Keratinocyte (primary cell): ENCODE measurements at regions not wholly inside any gene's neighbourhood (a gene's known extent, or its start where the extent isn't known, plus 50 kb on each side); places are given as distances from the start of the nearest gene placed in this dataset.
A peak's percentile ranks its signal among the peaks of the same experiment; 100 is the strongest.

ENCODE experiments used
- DNase-seq: peaks from one replicate; pipeline ENCODE4 v3.0.0-alpha.2; 2011; ENCODE audit warnings: low read depth, missing footprints, low spot score
- FAIRE-seq: peaks from 2 replicates; lab custom pipeline; 2011; peaks lifted over from hg19 to GRCh38; lab: Jason Lieb, UNC
- H2AFZ ChIP-seq: 2 replicates; pipeline ENCODE4 v1.6.0; 2012; ENCODE audit warnings: low read length, control low read depth, inconsistent platforms; ENCODE audit not compliant: control insufficient read depth
- H3K27ac ChIP-seq: 2 replicates; pipeline ENCODE4 v1.5.1; 2011; ENCODE audit warnings: low read length; ENCODE audit not compliant: control insufficient read depth, insufficient read depth
- H3K27me3 ChIP-seq: 3 replicates; pipeline ENCODE4 v1.6.0; 2011; ENCODE audit warnings: low read length; ENCODE audit not compliant: control insufficient read depth, insufficient read depth; ENCODE audit errors: extremely low read depth
- H3K36me3 ChIP-seq, 2 experiments: 2 replicates in 1 of 2; 3 replicates in 1 of 2; pipeline ENCODE4 v1.5.1; 2011; ENCODE audit warnings: low read length in 2 of 2, mild to moderate bottlenecking in 1 of 2; ENCODE audit not compliant: control insufficient read depth in 2 of 2, insufficient read depth in 2 of 2; ENCODE audit errors: extremely low read depth in 1 of 2
- H3K4me1 ChIP-seq: 3 replicates; pipeline ENCODE4 v1.5.1; 2011; ENCODE audit warnings: low read length; ENCODE audit not compliant: control insufficient read depth, insufficient read depth; ENCODE audit errors: extremely low read depth
- H3K4me2 ChIP-seq: 3 replicates; pipeline ENCODE4 v1.6.0; 2011; ENCODE audit warnings: low read depth, low read length; ENCODE audit not compliant: control insufficient read depth, insufficient read depth; ENCODE audit errors: extremely low read depth
- H3K4me3 ChIP-seq, 3 experiments: fragments of 200-600 bp in 1 of 3; sonication (generic) in 1 of 3; 2 replicates in 2 of 3; 3 replicates in 1 of 3; pipeline ENCODE4 v1.5.1; 2011 to 2016; ENCODE audit warnings: low read length in 3 of 3, mild to moderate bottlenecking in 3 of 3, control low read depth in 2 of 3, inconsistent platforms in 1 of 3, low read depth in 1 of 3, mixed read lengths in 1 of 3, mixed run types in 1 of 3, moderate library complexity in 1 of 3; ENCODE audit not compliant: control insufficient read depth in 2 of 3, insufficient read depth in 2 of 3; ENCODE audit errors: extremely low read depth in 1 of 3
- H3K79me2 ChIP-seq: 2 replicates; pipeline ENCODE4 v1.6.0; 2012; ENCODE audit warnings: low read length; ENCODE audit not compliant: control insufficient read depth, insufficient read depth
- H3K9ac ChIP-seq: 3 replicates; pipeline ENCODE4 v1.6.0; 2011; ENCODE audit warnings: low read length; ENCODE audit not compliant: control insufficient read depth, insufficient read depth; ENCODE audit errors: extremely low read depth
- H3K9me1 ChIP-seq: 3 replicates; pipeline ENCODE4 v1.6.0; 2011; ENCODE audit warnings: low read length; ENCODE audit not compliant: control insufficient read depth, insufficient read depth; ENCODE audit errors: extremely low read depth
- H3K9me3 ChIP-seq: 2 replicates; pipeline ENCODE4 v1.5.1; 2012; ENCODE audit warnings: low read depth, low read length; ENCODE audit not compliant: control insufficient read depth
- H4K20me1 ChIP-seq: 3 replicates; pipeline ENCODE4 v1.6.0; 2011; ENCODE audit warnings: low read length; ENCODE audit not compliant: control insufficient read depth, insufficient read depth; ENCODE audit errors: extremely low read depth
- EZH2 ChIP-seq: IDR thresholded peaks from one replicate; pipeline ENCODE4 v1.6.1; 2012; ENCODE audit warnings: inconsistent platforms, mild to moderate bottlenecking, low read length, moderate library complexity
- dilution Hi-C: fragments of 300-500 bp; cut with MboI; formaldehyde crosslinking; loops from one replicate; pipeline ENCODE4 v1.7.0; 2020; ENCODE audit warnings: low sequenced_read_pairs; ENCODE audit not compliant: extremely low pct_ligation_motif_present
- TF ChIP-seq, protein P1 (sequence below), 3 experiments: IDR thresholded peaks in 1 of 3; conservative IDR thresholded peaks in 1 of 3; optimal IDR thresholded peaks in 1 of 3; 2 replicates in 2 of 3; 3 replicates in 1 of 3; pipeline versions ENCODE3 to v1.5.1; 2011; ENCODE audit warnings: low read length in 3 of 3, mild to moderate bottlenecking in 3 of 3, moderate library complexity in 2 of 3, control low read depth in 1 of 3, inconsistent platforms in 1 of 3; ENCODE audit not compliant: insufficient read depth in 2 of 3; ENCODE audit errors: extremely low read depth in 1 of 3

DNA sequence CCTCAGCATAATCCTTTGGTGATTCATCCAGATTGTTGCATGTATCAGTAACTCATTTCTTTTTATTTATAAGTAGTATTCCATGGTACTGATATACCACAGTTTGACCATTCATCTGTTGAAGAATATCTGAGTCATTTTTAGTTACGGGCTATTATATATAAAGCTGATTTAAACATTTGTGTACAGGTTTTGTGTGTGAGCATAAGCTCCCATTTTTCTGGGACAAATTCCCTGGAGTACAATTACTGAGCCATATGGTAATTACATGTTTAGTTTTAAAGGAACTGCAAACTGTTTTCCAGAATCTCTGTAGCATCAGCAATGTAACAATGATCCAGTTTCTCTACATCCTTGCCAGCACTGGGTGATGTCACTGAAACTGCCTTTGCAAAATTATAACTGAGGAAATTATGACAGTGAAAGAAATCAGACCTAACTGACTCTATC is 236.2 kb upstream of the KRR1 start:
- Histone ChIP-seq H3K36me3 (no peaks in the 10 kb centered on the region), H2AFZ (no peak overlapping the region), H3K4me2 (peak overlapping the region; percentile 31), H3K9me3 (no peaks in the 10 kb centered on the region), H3K27ac (peak overlapping the region; percentile 63), H3K79me2 (no peaks in the 10 kb centered on the region), H3K9ac (peak overlapping the region; percentile 2), H3K4me1 (peaks cover 12% of the 10 kb centered on the region), H3K4me3 (no peak overlapping the region), H3K27me3 (no peaks in the 10 kb centered on the region), H4K20me1 (no peaks in the 10 kb centered on the region), H3K9me1 (no peaks in the 10 kb centered on the region)
- dilution Hi-C loops: no loop called here
- TF ChIP-seq, protein P1, sequence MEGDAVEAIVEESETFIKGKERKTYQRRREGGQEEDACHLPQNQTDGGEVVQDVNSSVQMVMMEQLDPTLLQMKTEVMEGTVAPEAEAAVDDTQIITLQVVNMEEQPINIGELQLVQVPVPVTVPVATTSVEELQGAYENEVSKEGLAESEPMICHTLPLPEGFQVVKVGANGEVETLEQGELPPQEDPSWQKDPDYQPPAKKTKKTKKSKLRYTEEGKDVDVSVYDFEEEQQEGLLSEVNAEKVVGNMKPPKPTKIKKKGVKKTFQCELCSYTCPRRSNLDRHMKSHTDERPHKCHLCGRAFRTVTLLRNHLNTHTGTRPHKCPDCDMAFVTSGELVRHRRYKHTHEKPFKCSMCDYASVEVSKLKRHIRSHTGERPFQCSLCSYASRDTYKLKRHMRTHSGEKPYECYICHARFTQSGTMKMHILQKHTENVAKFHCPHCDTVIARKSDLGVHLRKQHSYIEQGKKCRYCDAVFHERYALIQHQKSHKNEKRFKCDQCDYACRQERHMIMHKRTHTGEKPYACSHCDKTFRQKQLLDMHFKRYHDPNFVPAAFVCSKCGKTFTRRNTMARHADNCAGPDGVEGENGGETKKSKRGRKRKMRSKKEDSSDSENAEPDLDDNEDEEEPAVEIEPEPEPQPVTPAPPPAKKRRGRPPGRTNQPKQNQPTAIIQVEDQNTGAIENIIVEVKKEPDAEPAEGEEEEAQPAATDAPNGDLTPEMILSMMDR (optimal IDR thresholded peaks at IDR 0.05 in 1 of 3, IDR thresholded peaks at IDR 0.05 in 1 of 3, conservative IDR thresholded peaks at IDR 0.05 in 1 of 3; ENCODE audit: extremely low read depth in 1 of 3, insufficient read depth in 2 of 3, low read length in 3 of 3): no peak
- DNase-seq: no peak
- no peak for FAIRE-seq

DNA sequence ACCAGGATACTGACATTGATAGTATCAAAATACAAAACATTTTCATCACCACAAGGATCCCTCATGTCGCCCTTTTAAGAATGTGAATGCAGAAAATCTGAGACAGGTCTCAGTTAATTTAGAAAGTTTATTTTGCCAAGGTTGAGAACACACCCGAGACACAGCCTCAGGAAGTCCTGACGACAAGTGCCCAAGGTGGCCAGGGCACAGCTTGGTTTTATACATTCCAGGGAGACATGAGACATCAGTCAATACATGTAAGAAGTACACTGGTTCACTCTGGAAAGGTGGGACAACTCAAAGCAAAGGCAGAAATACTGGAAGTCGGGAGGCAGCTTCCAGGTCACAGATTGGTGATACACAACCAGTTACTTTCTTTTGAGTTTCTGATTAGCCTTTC is 235.2 kb upstream of the KRR1 start:
- FAIRE-seq: no peak
- Histone ChIP-seq H3K27ac (no peak overlapping the region), H3K4me1 (peaks cover 12% of the 10 kb centered on the region), H3K4me3 (no peak overlapping the region), H3K9me1 (no peaks in the 10 kb centered on the region), H3K27me3 (no peaks in the 10 kb centered on the region), H3K79me2 (no peaks in the 10 kb centered on the region), H3K9ac (no peak overlapping the region), H2AFZ (no peak overlapping the region), H3K36me3 (no peaks in the 10 kb centered on the region), H3K4me2 (no peak overlapping the region), H4K20me1 (no peaks in the 10 kb centered on the region), H3K9me3 (no peaks in the 10 kb centered on the region)
- dilution Hi-C loops: no loop called here
- TF ChIP-seq, protein P1 (optimal IDR thresholded peaks at IDR 0.05 in 1 of 3, IDR thresholded peaks at IDR 0.05 in 1 of 3, conservative IDR thresholded peaks at IDR 0.05 in 1 of 3; ENCODE audit: extremely low read depth in 1 of 3, insufficient read depth in 2 of 3, low read length in 3 of 3): no peak
- no peak for TF ChIP-seq EZH2
- DNase-seq: no peak
